K562 (cell line): ENCODE measurements at regions not wholly inside any gene's neighbourhood (a gene's known extent, or its start where the extent isn't known, plus 50 kb on each side); places are given as distances from the start of the nearest gene placed in this dataset.

Experiments
- ATAC-seq: fragments of 200-7000 bp; cut with Tn5 transposase; 3 replicates; pipeline ENCODE4 v1.9.1; 2020; ENCODE audit warnings: moderate library complexity
- BruUV-seq: library from RNA; stranded (reverse); fragments of 400-500 nt; replicated peaks from 2 replicates; lab custom pipeline; 2021; lab: Mats Ljungman, UMichigan
- CTCF ChIA-PET: fragments of 300-600 bp; formaldehyde crosslinking; extraction: SDS; loops from one replicate; lab custom pipeline; 2021; ENCODE audit warnings: low intra/inter-chr PET ratio; lab: Yijun Ruan, JAX
- POLR2A ChIA-PET: fragments of 300-600, 350-650 bp; sonication (Branson Sonifier 250); formaldehyde crosslinking; extraction: SDS; loops from one replicate; lab custom pipeline; 2021; ENCODE audit warnings: antibody characterized with exemption, inconsistent platforms; lab: Yijun Ruan, JAX
- DNase-seq, 4 experiments: peaks; one replicate each; pipeline versions ENCODE4 v3.0.0 to v3.0.0-alpha.2; 2011 to 2018; ENCODE audit warnings: low spot score in 3 of 4, mixed read lengths in 3 of 4; ENCODE audit errors: extremely low read depth in 1 of 4
- FAIRE-seq: peaks from 2 replicates; lab custom pipeline; 2011; peaks lifted over from hg19 to GRCh38; lab: Jason Lieb, UNC
- H2AFZ ChIP-seq: 2 replicates; pipeline ENCODE4 v1.6.0; 2011; ENCODE audit warnings: low read depth, low read length, control low read depth, inconsistent platforms
- H3K27ac ChIP-seq: fragments of 200-600 bp; 3 replicates; pipeline ENCODE4 v1.8.0; 2011; ENCODE audit warnings: low read depth, mild to moderate bottlenecking, control low read depth, inconsistent platforms, low read length, moderate library complexity, mixed read lengths; ENCODE audit errors: extremely low read depth
- H3K27me3 ChIP-seq, 2 experiments: fragments of 300-600 bp in 1 of 2; 2 replicates in 1 of 2; 3 replicates in 1 of 2; pipeline versions ENCODE4 v1.6.0 to v1.8.0; 2011; ENCODE audit warnings: inconsistent platforms in 2 of 2, low read length in 2 of 2, mild to moderate bottlenecking in 1 of 2, mixed read lengths in 1 of 2, moderate library complexity in 1 of 2; ENCODE audit not compliant: control insufficient read depth in 2 of 2, insufficient read depth in 2 of 2
- H3K36me3 ChIP-seq: fragments of 300-600 bp; 3 replicates; pipeline ENCODE4 v1.8.0; 2011; ENCODE audit warnings: mild to moderate bottlenecking, low read length, inconsistent platforms; ENCODE audit not compliant: control insufficient read depth, insufficient read depth
- H3K4me1 ChIP-seq, 2 experiments: fragments of 200-600 bp in 1 of 2; replicated peaks in 1 of 2; 2 replicates in 1 of 2; 3 replicates in 1 of 2; pipeline versions ENCODE4 v1.5.1 to v1.8.0; 2011; ENCODE audit warnings: inconsistent platforms in 2 of 2, low read length in 2 of 2, mild to moderate bottlenecking in 1 of 2, mixed read lengths in 1 of 2, moderate library complexity in 1 of 2; ENCODE audit not compliant: control insufficient read depth in 2 of 2, insufficient read depth in 2 of 2
- H3K4me2 ChIP-seq: 2 replicates; pipeline ENCODE4 v1.6.1; 2011; ENCODE audit warnings: low read length, control low read depth, inconsistent platforms, mixed read lengths; ENCODE audit not compliant: insufficient read depth
- H3K4me3 ChIP-seq: fragments of 200-600 bp; sonication (generic), shearing (Covaris generic); 2 replicates; pipeline ENCODE4 v1.5.1; 2016; ENCODE audit warnings: control low read depth, inconsistent platforms
- H3K79me2 ChIP-seq: fragments of 200-600 bp; 3 replicates; pipeline ENCODE4 v1.8.0; 2011; ENCODE audit warnings: low read length, inconsistent platforms; ENCODE audit not compliant: control insufficient read depth, insufficient read depth
- H3K9ac ChIP-seq, 2 experiments: 2 replicates each; pipeline versions ENCODE4 v1.6.0 to v1.6.1; 2011; ENCODE audit warnings: low read depth in 2 of 2, low read length in 2 of 2, control low read depth in 1 of 2, inconsistent platforms in 1 of 2, mild to moderate bottlenecking in 1 of 2, mixed read lengths in 1 of 2; ENCODE audit not compliant: insufficient read depth in 1 of 2
- H3K9me1 ChIP-seq: one replicate; pipeline ENCODE4 v1.6.0; 2011; ENCODE audit warnings: inconsistent platforms, mild to moderate bottlenecking, low read length, moderate library complexity; ENCODE audit not compliant: control insufficient read depth, insufficient read depth
- H3K9me3 ChIP-seq: replicated peaks from 2 replicates; pipeline ENCODE4 v1.5.1; 2011; ENCODE audit warnings: low read depth, low read length, inconsistent platforms; ENCODE audit not compliant: control insufficient read depth, insufficient read depth
- H4K20me1 ChIP-seq: replicated peaks from 2 replicates; pipeline ENCODE4 v1.6.1; 2011; ENCODE audit warnings: low read length, inconsistent platforms, mixed read lengths; ENCODE audit not compliant: control insufficient read depth, insufficient read depth
- CGGBP1 ChIP-seq: fragments of 250-450 bp; sonication (Bioruptor Pico); IDR thresholded peaks from 2 replicates; pipeline ENCODE4 v1.9.0; 2021; ENCODE audit warnings: mild to moderate bottlenecking
- ERF ChIP-seq: fragments of 450-650 bp; formaldehyde crosslinking; IDR thresholded peaks from 2 replicates; pipeline ENCODE4 v1.4.0; 2020; ENCODE audit warnings: mild to moderate bottlenecking, mixed read lengths
- EWSR1 ChIP-seq: fragments of 450-650 bp; IDR thresholded peaks from 2 replicates; pipeline ENCODE4 v1.6.1; 2018; ENCODE audit warnings: borderline replicate concordance, mild to moderate bottlenecking, low read depth, moderate library complexity; ENCODE audit not compliant: partially characterized antibody
- FOXO4 ChIP-seq: fragments of 450-650 bp; formaldehyde crosslinking; IDR thresholded peaks from 2 replicates; pipeline ENCODE4 v1.4.0; 2020; ENCODE audit warnings: mild to moderate bottlenecking, moderate library complexity
- HDAC2 ChIP-seq: fragments of 450-650 bp; IDR thresholded peaks from 2 replicates; pipeline ENCODE4 v1.6.1; 2016; ENCODE audit warnings: mild to moderate bottlenecking
- NCOA6 ChIP-seq: fragments of 450-650 bp; IDR thresholded peaks from 2 replicates; pipeline ENCODE4 v1.6.1; 2017; ENCODE audit warnings: mild to moderate bottlenecking
- NR3C1 ChIP-seq: sonication (generic); formaldehyde crosslinking; IDR thresholded peaks from 2 replicates; pipeline ENCODE4 v1.8.1; 2022; ENCODE audit warnings: missing genetic modification reagents
- PKNOX1 ChIP-seq: fragments of 450-650 bp; IDR thresholded peaks from 2 replicates; pipeline ENCODE4 v1.6.1; 2016
- PRMT5 ChIP-seq: sonication (generic); formaldehyde crosslinking; IDR thresholded peaks from 2 replicates; pipeline ENCODE4 v1.5.0; 2020; ENCODE audit warnings: missing genetic modification reagents
- RFX7 ChIP-seq: fragments of 250-450 bp; sonication (Bioruptor Pico); IDR thresholded peaks from 2 replicates; pipeline ENCODE4 v1.5.1; 2021; ENCODE audit warnings: mild to moderate bottlenecking
- SMARCA5 ChIP-seq: fragments of 450-650 bp; IDR thresholded peaks from 2 replicates; pipeline ENCODE4 v1.6.1; 2016
- ZEB2 ChIP-seq: fragments of 450-650 bp; IDR thresholded peaks from 2 replicates; pipeline ENCODE4 v1.6.1; 2016
- ZNF124 ChIP-seq: sonication (generic); formaldehyde crosslinking; IDR thresholded peaks from 2 replicates; pipeline ENCODE4 v1.8.1; 2022; ENCODE audit warnings: missing genetic modification reagents
- WGBS: fragments of 100-300 bp; shearing (Covaris generic); methylation state at CpG from one replicate; pipeline ENCODE4 v1.1.6; 2016; ENCODE audit warnings: low coverage, mixed read lengths; ENCODE audit not compliant: insufficient coverage; ENCODE audit errors: missing lambda C conversion rate; 5-methylcytosine and 5-hydroxymethylcytosine counted together
- in situ Hi-C: fragments of 300-500 bp; cut with MboI; formaldehyde crosslinking; loops from 4 replicates; pipeline ENCODE4 v1.15.0; 2018; ENCODE audit warnings: inconsistent platforms, mixed read lengths
- intact Hi-C: fragments of 100-400 bp; cut with micrococcal nuclease; formaldehyde crosslinking; loops from 2 replicates; pipeline ENCODE4 v1.14.2; 2022
- TF ChIP-seq, protein P1 (sequence below), 2 experiments: fragments of 450-650 bp in 1 of 2; sonication (generic) in 1 of 2; formaldehyde crosslinking in 1 of 2; IDR thresholded peaks; 2 replicates each; pipeline versions ENCODE4 v1.7.1 to v1.9.0; 2016 to 2022; ENCODE audit warnings: inconsistent platforms in 1 of 2, mild to moderate bottlenecking in 1 of 2, missing genetic modification reagents in 1 of 2

GRCh38 chr3:148615382-148615781 is 82.3 kb upstream of the AGTR1 start:
- Histone ChIP-seq H3K27me3 (no peaks in the 10 kb centered on the region), H3K27ac (no peak overlapping the region), H3K4me2 (no peak overlapping the region), H3K9me3 (no peaks in the 10 kb centered on the region), H3K9me1 (no peaks in the 10 kb centered on the region), H2AFZ (no peak overlapping the region), H3K36me3 (no peaks in the 10 kb centered on the region), H3K9ac (no peak overlapping the region), H4K20me1 (no peaks in the 10 kb centered on the region), H3K4me1 (no peaks in the 10 kb centered on the region), H3K79me2 (no peaks in the 10 kb centered on the region), H3K4me3 (no peak overlapping the region)
- CTCF ChIA-PET = no interaction called here
- ATAC-seq (no peak), DNase-seq (no peak), FAIRE-seq (no peak)
- in situ Hi-C loops (no loop called here), intact Hi-C loops (no loop called here)
- POLR2A ChIA-PET = no interaction called here
- 0% methylated on average over 3 of the region's 3 CpGs for WGBS
- no TSS peak for BruUV-seq
- TF ChIP-seq ZEB2 (no peak), ERF (CRISPR knock-in tag) (no peak), SMARCA5 (no peak), NCOA6 (no peak), FOXO4 (CRISPR knock-in tag) (no peak), ZNF124 (CRISPR knock-in tag) (no peak), EWSR1 (no peak), PKNOX1 (no peak), HDAC2 (no peak), NR3C1 (CRISPR knock-in tag) (no peak), RFX7 (CRISPR knock-in tag) (no peak), PRMT5 (CRISPR knock-in tag) (no peak), CGGBP1 (CRISPR knock-in tag) (no peak)
- TF ChIP-seq, protein P1, sequence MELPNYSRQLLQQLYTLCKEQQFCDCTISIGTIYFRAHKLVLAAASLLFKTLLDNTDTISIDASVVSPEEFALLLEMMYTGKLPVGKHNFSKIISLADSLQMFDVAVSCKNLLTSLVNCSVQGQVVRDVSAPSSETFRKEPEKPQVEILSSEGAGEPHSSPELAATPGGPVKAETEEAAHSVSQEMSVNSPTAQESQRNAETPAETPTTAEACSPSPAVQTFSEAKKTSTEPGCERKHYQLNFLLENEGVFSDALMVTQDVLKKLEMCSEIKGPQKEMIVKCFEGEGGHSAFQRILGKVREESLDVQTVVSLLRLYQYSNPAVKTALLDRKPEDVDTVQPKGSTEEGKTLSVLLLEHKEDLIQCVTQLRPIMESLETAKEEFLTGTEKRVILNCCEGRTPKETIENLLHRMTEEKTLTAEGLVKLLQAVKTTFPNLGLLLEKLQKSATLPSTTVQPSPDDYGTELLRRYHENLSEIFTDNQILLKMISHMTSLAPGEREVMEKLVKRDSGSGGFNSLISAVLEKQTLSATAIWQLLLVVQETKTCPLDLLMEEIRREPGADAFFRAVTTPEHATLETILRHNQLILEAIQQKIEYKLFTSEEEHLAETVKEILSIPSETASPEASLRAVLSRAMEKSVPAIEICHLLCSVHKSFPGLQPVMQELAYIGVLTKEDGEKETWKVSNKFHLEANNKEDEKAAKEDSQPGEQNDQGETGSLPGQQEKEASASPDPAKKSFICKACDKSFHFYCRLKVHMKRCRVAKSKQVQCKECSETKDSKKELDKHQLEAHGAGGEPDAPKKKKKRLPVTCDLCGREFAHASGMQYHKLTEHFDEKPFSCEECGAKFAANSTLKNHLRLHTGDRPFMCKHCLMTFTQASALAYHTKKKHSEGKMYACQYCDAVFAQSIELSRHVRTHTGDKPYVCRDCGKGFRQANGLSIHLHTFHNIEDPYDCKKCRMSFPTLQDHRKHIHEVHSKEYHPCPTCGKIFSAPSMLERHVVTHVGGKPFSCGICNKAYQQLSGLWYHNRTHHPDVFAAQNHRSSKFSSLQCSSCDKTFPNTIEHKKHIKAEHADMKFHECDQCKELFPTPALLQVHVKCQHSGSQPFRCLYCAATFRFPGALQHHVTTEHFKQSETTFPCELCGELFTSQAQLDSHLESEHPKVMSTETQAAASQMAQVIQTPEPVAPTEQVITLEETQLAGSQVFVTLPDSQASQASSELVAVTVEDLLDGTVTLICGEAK (IDR thresholded peaks at IDR 0.05) = no peak
- TF ChIP-seq, protein P1 (CRISPR knock-in tag; IDR thresholded peaks at IDR 0.05) = no peak
